Loucy (cell line): ENCODE measurements at regions not wholly inside any gene's neighbourhood (a gene's known extent, or its start where the extent isn't known, plus 50 kb on each side); places are given as distances from the start of the nearest gene placed in this dataset.

ENCODE experiments used
- H2AFZ ChIP-seq: fragments of 200-600 bp; sonication (generic); 2 replicates; pipeline ENCODE4 v1.6.0; 2016; ENCODE audit warnings: antibody characterized with exemption, mild to moderate bottlenecking, low read length, moderate library complexity
- H3F3A ChIP-seq: fragments of 200-600 bp; 2 replicates; pipeline ENCODE4 v1.6.0; 2016; ENCODE audit warnings: antibody characterized with exemption, low read depth, mild to moderate bottlenecking
- H3K27me3 ChIP-seq: fragments of 200-600 bp; sonication (generic); 2 replicates; pipeline ENCODE4 v1.6.1; 2014; ENCODE audit warnings: low read length, mild to moderate bottlenecking; ENCODE audit not compliant: insufficient read depth, poor library complexity, severe bottlenecking
- H3K36me3 ChIP-seq: fragments of 200-600 bp; sonication (generic); 2 replicates; pipeline ENCODE4 v1.6.1; 2016; ENCODE audit warnings: low read length; ENCODE audit not compliant: insufficient read depth
- H3K4me1 ChIP-seq: fragments of 200-600 bp; sonication (generic); 2 replicates; pipeline ENCODE4 v1.5.1; 2014; ENCODE audit warnings: low read length, mild to moderate bottlenecking; ENCODE audit not compliant: insufficient read depth, poor library complexity, severe bottlenecking
- H3K4me2 ChIP-seq: fragments of 200-600 bp; sonication (generic); 2 replicates; pipeline ENCODE4 v1.6.0; 2014; ENCODE audit warnings: antibody characterized with exemption, low read length, low read depth, mild to moderate bottlenecking; ENCODE audit not compliant: poor library complexity, severe bottlenecking
- H3K4me3 ChIP-seq: fragments of 200-600 bp; sonication (generic); 2 replicates; pipeline ENCODE4 v1.5.1; 2014; ENCODE audit warnings: low read length, mild to moderate bottlenecking, mixed read lengths; ENCODE audit not compliant: poor library complexity, severe bottlenecking
- H3K79me2 ChIP-seq: fragments of 200-600 bp; sonication (generic); 2 replicates; pipeline ENCODE4 v1.6.1; 2014; ENCODE audit warnings: low read length; ENCODE audit not compliant: insufficient read depth
- H3K9ac ChIP-seq: fragments of 200-600 bp; sonication (generic); 2 replicates; pipeline ENCODE4 v1.6.0; 2014; ENCODE audit warnings: mild to moderate bottlenecking, low read depth, low read length, moderate library complexity; ENCODE audit not compliant: poor library complexity, severe bottlenecking
- H3K9me2 ChIP-seq: fragments of 200-600 bp; sonication (generic); replicated peaks from 2 replicates; pipeline ENCODE4 v1.6.1; 2016; ENCODE audit warnings: low read depth, low read length, mixed read lengths
- H3K9me3 ChIP-seq: fragments of 200-600 bp; sonication (generic); 2 replicates; pipeline ENCODE4 v1.6.1; 2014; ENCODE audit warnings: mild to moderate bottlenecking, antibody characterized with exemption, low read length, low read depth; ENCODE audit not compliant: insufficient read depth
- H4K20me1 ChIP-seq: fragments of 200-600 bp; sonication (generic); 2 replicates; pipeline ENCODE4 v1.6.0; 2014; ENCODE audit warnings: antibody characterized with exemption, low read length, mild to moderate bottlenecking; ENCODE audit not compliant: insufficient read depth, poor library complexity, severe bottlenecking
- CTCF ChIP-seq: fragments of 200-600 bp; sonication (generic); conservative IDR thresholded peaks from 2 replicates; pipeline ENCODE4 v1.5.1; 2014; ENCODE audit warnings: mild to moderate bottlenecking, antibody characterized with exemption, low read length
- EZH2phosphoT487 ChIP-seq: fragments of 200-600 bp; IDR thresholded peaks from 2 replicates; pipeline ENCODE4 v1.6.1; 2018; ENCODE audit warnings: antibody characterized with exemption, mild to moderate bottlenecking, moderate library complexity, borderline replicate concordance

- Histone ChIP-seq H4K20me1 (no peaks in the 10 kb centered on the region), H3K27me3 (no peaks in the 10 kb centered on the region), H3K9me3 (no peaks in the 10 kb centered on the region), H3K4me1 (no peaks in the 10 kb centered on the region), H2AFZ (no peak overlapping the region), H3F3A (no peaks in the 10 kb centered on the region), H3K36me3 (no peaks in the 10 kb centered on the region), H3K4me2 (no peak overlapping the region), H3K79me2 (no peaks in the 10 kb centered on the region), H3K4me3 (no peak overlapping the region), H3K9ac (no peak overlapping the region), H3K9me2 (no peaks in the 10 kb centered on the region)
- TF ChIP-seq CTCF, result no peak
- TF ChIP-seq EZH2phosphoT487, result no peak
Measured at GRCh38 chr1:191592907-191593306, 565.4 kb upstream of the RGS18 start.

GRCh38 chr1:191595170-191595569, 563.1 kb upstream of the RGS18 start:
- TF ChIP-seq CTCF (no peak), EZH2phosphoT487 (no peak)
- Histone ChIP-seq H3K27me3 (no peaks in the 10 kb centered on the region), H3F3A (no peaks in the 10 kb centered on the region), H2AFZ (no peak overlapping the region), H3K9me2 (no peaks in the 10 kb centered on the region), H3K36me3 (no peaks in the 10 kb centered on the region), H3K4me2 (no peak overlapping the region), H4K20me1 (no peaks in the 10 kb centered on the region), H3K9me3 (no peaks in the 10 kb centered on the region), H3K9ac (no peak overlapping the region), H3K4me3 (no peak overlapping the region), H3K79me2 (no peaks in the 10 kb centered on the region), H3K4me1 (no peaks in the 10 kb centered on the region)

GRCh38 chr1:191608367-191608766, 549.9 kb upstream of the RGS18 start:
- Histone ChIP-seq H3K36me3 (no peaks in the 10 kb centered on the region), H3K4me3 (no peak overlapping the region), H3K27me3 (no peaks in the 10 kb centered on the region)

More at GRCh38 chr1:191608367-191608766, 549.9 kb upstream of the RGS18 start:
- peak overlapping the region; percentile 5; the same call in 1 of the 2 replicates for H2AFZ ChIP-seq
- TF ChIP-seq CTCF, result no peak
- TF ChIP-seq EZH2phosphoT487, result no peak
- no peaks in the 10 kb centered on the region for H3K9me3 ChIP-seq
- H3K4me1 ChIP-seq, result peaks cover 10% of the 10 kb centered on the region
- no peaks in the 10 kb centered on the region for H3K79me2 ChIP-seq
- H3F3A ChIP-seq, result no peaks in the 10 kb centered on the region
- no peaks in the 10 kb centered on the region for H4K20me1 ChIP-seq
- no peak overlapping the region for H3K9ac ChIP-seq
- no peaks in the 10 kb centered on the region for H3K9me2 ChIP-seq
- no peak overlapping the region for H3K4me2 ChIP-seq
